ENCODE measurements at regions not wholly inside any gene's neighbourhood (a gene's known extent, or its start where the extent isn't known, plus 50 kb on each side); places are given as distances from the start of the nearest gene placed in this dataset.
"Not testable (repeated sequence)": the region's sequence is repeated elsewhere in the genome, so short reads cannot be mapped to it uniquely, and the experiment has no call there.

DNA sequence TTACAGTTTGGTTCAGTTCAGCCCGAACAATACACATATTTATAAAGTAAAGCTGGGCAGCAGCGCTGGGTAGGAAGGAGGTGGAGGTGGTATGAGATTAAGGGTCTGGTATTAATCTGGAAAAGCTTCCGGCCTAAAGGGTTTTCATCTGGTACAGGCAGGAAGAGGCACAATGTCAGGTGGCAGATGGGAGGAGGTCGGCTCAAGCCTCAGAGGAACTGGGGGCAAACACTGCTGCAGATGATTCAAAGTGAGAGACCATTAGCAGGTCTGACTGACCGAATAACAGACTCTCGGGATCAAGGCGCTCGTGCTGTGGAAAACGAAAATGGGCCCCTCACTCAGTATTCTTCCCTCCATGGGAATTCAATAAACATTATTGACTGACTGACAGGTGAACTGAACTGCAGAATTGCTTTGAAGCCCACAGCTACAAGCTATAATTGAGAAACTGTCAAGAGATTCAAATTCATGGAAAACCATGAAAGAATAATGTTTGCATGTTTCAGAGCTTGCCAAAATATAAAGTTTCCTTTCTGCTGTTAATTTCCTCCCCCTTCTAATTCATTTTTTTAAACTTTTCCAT, 75.3 kb downstream of the TMEM167A start:
- DNase-seq: peak; percentile 85

DNA sequence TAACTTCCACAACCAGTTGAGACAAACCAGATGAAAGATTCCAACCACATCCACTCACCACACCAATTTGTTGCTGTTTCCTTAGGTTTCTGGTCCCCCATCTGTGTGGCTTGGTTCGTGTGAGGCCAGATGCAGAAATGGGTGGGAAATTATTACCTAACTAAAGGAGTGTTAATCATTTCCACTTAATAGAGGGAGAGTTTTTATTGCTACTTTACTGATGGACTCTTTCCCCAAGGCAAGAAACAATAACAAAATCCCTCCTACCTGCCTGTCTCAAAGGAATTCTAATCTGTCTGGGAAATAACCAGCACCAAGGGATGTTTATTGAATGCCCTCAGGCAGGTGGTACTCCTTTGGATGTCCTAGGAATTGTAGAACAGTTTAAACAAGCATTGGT, 76.3 kb downstream of the TMEM167A start:
- no peak for DNase-seq

DNA sequence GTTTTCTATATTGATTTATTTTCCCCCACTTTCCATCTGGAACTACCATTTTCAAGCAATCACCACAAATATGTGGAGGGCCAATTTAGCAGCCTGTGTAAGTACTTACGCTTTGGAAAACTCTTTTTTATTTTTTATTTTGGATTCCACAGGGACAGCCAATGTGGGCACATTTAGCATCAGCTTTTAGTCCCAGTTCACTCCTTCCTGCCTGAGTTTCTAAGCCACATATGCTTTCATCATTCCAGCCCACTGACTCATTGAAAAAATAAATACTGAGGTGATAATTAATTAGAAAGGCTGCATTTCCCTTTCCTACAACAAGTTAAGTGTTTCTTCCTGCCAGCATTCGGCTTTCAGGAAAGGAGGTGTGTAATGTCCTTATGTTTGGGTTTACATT, 76.8 kb downstream of the TMEM167A start:
- DNase-seq: no peak

- DNase-seq: no peak
Observed at GRCh38 chr5:82993416-82993815, 83.8 kb downstream of the TMEM167A start.

GRCh38 chr5:82992646-82993045, 84.5 kb downstream of the TMEM167A start:
- no peak for DNase-seq

DNA sequence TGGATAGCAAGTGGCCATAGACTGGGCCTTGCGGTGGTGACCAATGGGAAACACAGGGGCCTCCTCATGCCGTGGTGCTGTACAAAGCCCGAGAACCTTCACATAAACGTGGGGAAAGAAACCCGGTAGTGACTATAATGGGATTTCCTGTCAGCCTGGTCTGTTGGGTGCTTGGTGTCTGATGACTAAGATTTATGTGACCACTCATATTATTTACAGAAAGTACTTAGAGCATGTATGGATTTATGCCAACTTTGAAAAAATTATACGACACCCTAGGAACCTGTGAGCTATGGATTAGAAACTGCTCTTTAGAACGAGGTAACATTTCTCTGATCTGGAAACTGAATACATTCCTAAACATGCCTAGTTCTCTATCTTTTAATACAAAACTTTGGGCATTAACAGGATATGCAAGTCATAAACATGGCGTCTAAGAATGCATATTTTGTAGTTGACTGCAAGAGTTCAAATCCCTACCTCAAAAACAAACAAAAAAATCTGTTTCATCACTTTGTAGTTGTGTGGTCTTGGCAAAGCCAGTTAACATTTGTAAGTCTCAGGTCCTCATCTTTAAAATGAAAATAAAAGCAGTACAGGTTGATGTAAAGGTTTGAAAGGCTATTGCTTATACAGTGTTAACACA, 85.4 kb downstream of the TMEM167A start:
- no peak for DNase-seq

- no peak for DNase-seq
Observed at GRCh38 chr5:82991059-82991458, 86.1 kb downstream of the TMEM167A start.

DNA sequence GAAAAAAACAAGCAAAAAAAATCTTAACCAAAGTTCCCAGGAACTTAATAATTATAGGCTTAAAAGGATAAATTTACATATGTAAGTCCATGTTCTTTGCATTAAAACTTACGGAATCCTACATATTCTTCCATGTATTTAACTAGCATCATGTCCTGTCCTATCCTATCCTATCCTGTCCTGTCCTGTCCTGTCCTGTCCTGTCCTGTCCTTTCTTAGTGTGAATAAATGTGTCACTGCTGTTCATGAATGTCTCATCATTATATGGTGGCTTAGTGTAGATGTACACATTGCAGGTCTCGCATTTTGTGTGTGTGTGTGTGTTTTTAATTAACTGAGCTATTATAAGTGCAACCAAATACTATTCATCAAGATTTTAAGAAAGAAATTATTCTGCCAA, 90.0 kb downstream of the TMEM167A start:
- DNase-seq: no peak

DNA sequence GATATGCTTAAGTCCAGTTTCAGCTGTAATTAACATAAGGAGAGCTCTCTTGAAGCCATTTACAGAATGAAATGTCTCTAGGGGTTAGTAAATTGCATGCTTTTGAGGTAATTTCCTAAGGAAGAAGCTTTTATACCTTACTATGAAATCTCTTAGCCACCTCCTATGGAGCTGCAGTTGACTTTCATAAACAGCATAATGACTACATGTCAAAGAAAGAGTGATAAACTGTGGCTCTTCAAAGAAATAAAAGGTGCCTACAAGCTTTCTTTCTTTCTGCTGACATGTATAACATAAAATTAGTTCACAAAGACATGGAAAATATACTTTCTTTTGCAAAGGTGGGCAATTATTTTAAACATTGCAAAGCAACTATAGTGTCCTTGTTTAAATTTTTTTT, 90.8 kb downstream of the TMEM167A start:
- no peak for DNase-seq

DNA sequence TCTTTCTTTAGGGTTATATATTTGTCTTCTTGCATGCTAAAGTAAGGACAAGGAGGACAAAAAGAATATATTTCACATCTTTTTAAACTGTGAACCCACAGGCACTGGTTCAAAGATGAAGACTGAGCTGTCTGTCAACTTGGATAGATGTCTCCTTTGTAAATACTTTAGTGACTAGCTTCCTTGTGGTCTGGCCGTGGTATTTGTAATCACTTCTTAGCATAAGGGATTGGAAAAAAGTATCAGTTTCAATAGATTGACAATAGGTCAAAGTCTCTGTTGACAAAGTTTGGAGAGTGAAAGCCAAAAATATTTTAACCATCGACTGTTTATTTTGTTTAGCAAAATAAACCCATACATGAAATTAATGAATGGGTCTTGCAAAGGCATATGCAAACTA, 91.4 kb downstream of the TMEM167A start:
- no peak for DNase-seq

DNA sequence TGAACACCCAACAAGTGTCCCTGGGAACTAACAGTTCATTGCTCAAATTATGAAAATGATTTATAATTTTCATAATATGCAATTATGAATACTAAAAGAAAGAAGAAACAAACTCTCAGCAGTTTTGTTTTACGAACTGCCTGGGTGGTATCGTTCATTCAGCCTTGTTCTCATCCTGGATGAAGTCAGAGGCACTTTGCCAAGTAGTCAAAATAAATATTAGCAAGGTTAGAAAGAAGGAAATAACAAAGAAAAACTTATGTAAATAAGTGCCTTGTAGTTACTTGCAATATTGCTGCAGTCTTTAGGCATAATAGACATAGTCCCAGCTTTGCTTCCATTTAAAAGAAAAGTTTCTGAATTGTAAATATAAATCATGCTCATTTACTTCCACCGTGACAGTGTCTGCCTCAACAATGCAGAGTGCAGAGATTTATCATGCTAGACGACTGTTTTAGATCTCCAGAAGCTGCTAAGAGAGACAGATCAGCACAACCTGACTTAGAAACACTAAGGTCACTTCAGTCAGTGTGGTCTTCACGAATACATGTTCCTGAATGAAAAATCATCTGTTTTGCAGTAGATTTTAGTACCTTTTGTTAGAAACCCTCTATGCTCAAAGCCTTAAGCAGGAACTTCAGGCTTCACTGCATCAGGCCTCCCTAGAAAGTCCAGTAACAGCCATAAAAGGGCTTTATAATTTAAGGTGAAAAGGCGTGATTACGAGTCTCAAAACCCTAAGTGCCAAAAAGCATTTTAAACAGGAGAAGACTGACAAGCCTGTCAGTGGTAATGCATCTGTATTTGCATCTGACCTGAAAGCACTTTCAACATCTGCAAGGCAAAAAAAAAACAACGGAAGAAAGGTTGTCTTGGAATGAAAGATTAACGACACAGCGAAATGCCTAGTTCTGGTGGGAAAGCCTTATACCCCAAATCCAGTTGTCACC, 92.1 kb downstream of the TMEM167A start:
- DNase-seq: no peak

- DNase-seq: no peak
Observed at GRCh38 chr5:82982846-82983245, 94.3 kb downstream of the TMEM167A start.

DNA sequence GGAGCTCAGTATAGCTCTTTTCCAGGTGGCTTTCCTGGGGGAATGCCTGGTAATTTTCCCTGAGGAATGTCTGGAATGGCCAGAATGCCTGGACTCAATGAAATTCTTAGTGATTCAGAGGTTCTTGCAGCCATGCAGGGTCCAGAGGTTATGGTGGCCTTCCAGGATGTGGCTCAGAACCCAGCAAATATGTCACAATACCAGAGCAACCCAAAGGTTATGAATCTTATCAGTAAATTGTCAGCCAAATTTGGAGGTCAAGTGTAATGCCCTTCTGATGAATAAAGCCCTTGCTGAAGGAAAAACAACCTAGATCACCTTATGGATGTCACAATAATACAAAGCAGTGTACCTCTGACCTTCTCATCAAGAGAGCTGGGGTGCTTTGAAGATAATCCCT, 100.3 kb downstream of the TMEM167A start:
- DNase-seq: not testable (repeated sequence)

DNA sequence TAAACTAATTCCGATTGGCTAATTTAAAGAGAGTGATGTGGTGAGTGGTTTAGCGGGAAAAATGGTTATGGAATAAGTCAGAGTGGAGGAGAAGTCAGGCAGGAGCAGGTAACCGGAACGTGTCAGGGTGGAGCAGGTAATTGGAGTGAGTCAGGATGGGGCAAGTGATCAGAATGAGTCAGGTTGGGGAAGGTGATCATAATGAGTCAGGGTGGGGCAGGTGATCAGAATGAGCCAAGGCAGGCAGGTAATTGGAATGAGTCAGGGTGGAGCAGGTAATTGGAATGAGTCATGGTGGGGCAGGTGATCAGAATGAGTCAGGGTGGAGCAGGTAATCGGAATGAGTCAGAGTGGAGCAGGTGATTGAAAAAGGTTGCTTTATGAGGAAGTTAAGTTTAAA, 101.4 kb downstream of the TMEM167A start:
- no peak for DNase-seq

GRCh38 chr5:82975396-82975795, 101.8 kb downstream of the TMEM167A start:
- DNase-seq: no peak

- not testable (repeated sequence) for DNase-seq
Observed at GRCh38 chr5:82974346-82974745, 102.8 kb downstream of the TMEM167A start.

DNA sequence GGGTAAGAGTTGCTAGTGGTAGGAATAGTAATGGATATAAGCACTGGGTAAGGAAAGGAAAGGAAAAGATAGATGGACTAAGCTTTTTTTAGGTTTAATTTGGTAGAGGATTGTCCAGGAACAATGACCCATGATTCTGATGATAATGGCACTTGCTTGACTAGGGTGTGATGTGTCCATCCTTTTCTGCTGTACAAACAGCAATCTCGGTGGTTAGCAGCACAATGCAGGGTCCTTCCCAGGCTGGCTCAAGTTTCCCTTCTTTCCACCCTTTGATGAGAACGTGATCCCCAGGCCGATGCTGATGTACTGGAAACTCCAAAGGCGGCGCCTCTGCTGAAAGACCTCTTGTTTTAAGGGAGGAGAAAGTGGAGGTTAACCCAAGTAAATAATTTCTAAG, 105.3 kb downstream of the TMEM167A start:
- no peak for DNase-seq

- DNase-seq: not testable (repeated sequence)
Observed at GRCh38 chr5:82971034-82971806, 106.0 kb downstream of the TMEM167A start.

- DNase-seq: not testable (repeated sequence)
Observed at GRCh38 chr5:82969221-82969976, 107.8 kb downstream of the TMEM167A start.

- no peak for DNase-seq
Observed at GRCh38 chr5:82967072-82967471, 110.1 kb downstream of the TMEM167A start.

GRCh38 chr5:82959466-82959865, 117.7 kb downstream of the TMEM167A start:
- DNase-seq: no peak

- no peak for DNase-seq
Observed at GRCh38 chr5:82956600-82956999, 120.6 kb downstream of the TMEM167A start.

Measured in NCI-H82 (cell line).